ENCODE measurements at regions not wholly inside any gene's neighbourhood (a gene's known extent, or its start where the extent isn't known, plus 50 kb on each side); places are given as distances from the start of the nearest gene placed in this dataset.

- Histone ChIP-seq H3K9me3 (no peaks in the 10 kb centered on the region), H3K4me3 (ENCODE audit: low read depth, low read length) (no peak overlapping the region), H3K4me1 (no peaks in the 10 kb centered on the region), H3K27me3 (replicated peaks; ENCODE audit: control insufficient read depth, insufficient read depth, low read length) (0 out of 2 replicates have a peak, but pooled peaks cover 2% of the 10 kb centered on the region), H3K36me3 (ENCODE audit: control insufficient read depth, insufficient read depth, low read length) (no peaks in the 10 kb centered on the region)
- TF ChIP-seq CTCF (IDR thresholded peaks at IDR 0.05; ENCODE audit: insufficient read depth in 1 of 2, low read depth in 1 of 2, low read length in 1 of 2, severe bottlenecking in 1 of 2, unreplicated experiment in 1 of 2), result no peak
- BruUV-seq (replicated peaks), result no TSS peak
- no peaks in the 10 kb centered on the region for H3K4me1 Mint-ChIP-seq (ENCODE audit: low read depth, unreplicated experiment)
- no peaks in the 10 kb centered on the region for H3K36me3 Mint-ChIP-seq (ENCODE audit: insufficient read depth, unreplicated experiment)
- no peak overlapping the region for H3K4me3 Mint-ChIP-seq (ENCODE audit: unreplicated experiment)
- no peak overlapping the region for H3K27ac Mint-ChIP-seq (ENCODE audit: unreplicated experiment)
- intact Hi-C loops (cut with micrococcal nuclease; ENCODE audit: unreplicated experiment), result no loop called here
- peaks cover 12% of the 10 kb centered on the region for H3K27me3 Mint-ChIP-seq (ENCODE audit: insufficient read depth, unreplicated experiment)
- POLR2A ChIA-PET, result no interaction called here
- H3K9me3 Mint-ChIP-seq (ENCODE audit: unreplicated experiment), result no peaks in the 10 kb centered on the region
- no peak for DNase-seq
- CTCF ChIA-PET, result no interaction called here
Measured at GRCh38 chr2:120817136-120817955, 81.7 kb downstream of the GLI2 start.

- peaks cover 10% of the 10 kb centered on the region for H3K27me3 Mint-ChIP-seq (ENCODE audit: insufficient read depth, unreplicated experiment)
- no peak for TF ChIP-seq CTCF (IDR thresholded peaks at IDR 0.05; ENCODE audit: insufficient read depth in 1 of 2, low read depth in 1 of 2, low read length in 1 of 2, severe bottlenecking in 1 of 2, unreplicated experiment in 1 of 2)
- Histone ChIP-seq H3K4me3 (ENCODE audit: low read depth, low read length) (no peak overlapping the region), H3K9me3 (no peaks in the 10 kb centered on the region), H3K27me3 (replicated peaks; ENCODE audit: control insufficient read depth, insufficient read depth, low read length) (0 out of 2 replicates have a peak, but pooled peaks cover 2% of the 10 kb centered on the region), H3K4me1 (no peaks in the 10 kb centered on the region), H3K36me3 (ENCODE audit: control insufficient read depth, insufficient read depth, low read length) (no peaks in the 10 kb centered on the region)
- no peaks in the 10 kb centered on the region for H3K4me1 Mint-ChIP-seq (ENCODE audit: low read depth, unreplicated experiment)
- no peaks in the 10 kb centered on the region for H3K36me3 Mint-ChIP-seq (ENCODE audit: insufficient read depth, unreplicated experiment)
- ChIA-PET CTCF (no interaction called here), POLR2A (no interaction called here)
- no peaks in the 10 kb centered on the region for H3K9me3 Mint-ChIP-seq (ENCODE audit: unreplicated experiment)
- no peak overlapping the region for H3K27ac Mint-ChIP-seq (ENCODE audit: unreplicated experiment)
- DNase-seq, result no peak
- no TSS peak for BruUV-seq (replicated peaks)
- H3K4me3 Mint-ChIP-seq (ENCODE audit: unreplicated experiment), result no peak overlapping the region
- intact Hi-C loops (cut with micrococcal nuclease; ENCODE audit: unreplicated experiment), result no loop called here
Measured at GRCh38 chr2:120817956-120818325, 82.3 kb downstream of the GLI2 start.

- ChIA-PET POLR2A (no interaction called here), CTCF (no interaction called here)
- Mint-ChIP-seq H3K4me3 (ENCODE audit: unreplicated experiment) (no peak overlapping the region), H3K27me3 (ENCODE audit: insufficient read depth, unreplicated experiment) (peaks cover 7% of the 10 kb centered on the region), H3K4me1 (ENCODE audit: low read depth, unreplicated experiment) (no peaks in the 10 kb centered on the region), H3K36me3 (ENCODE audit: insufficient read depth, unreplicated experiment) (no peaks in the 10 kb centered on the region), H3K27ac (ENCODE audit: unreplicated experiment) (no peak overlapping the region), H3K9me3 (ENCODE audit: unreplicated experiment) (no peaks in the 10 kb centered on the region)
- Histone ChIP-seq H3K36me3 (ENCODE audit: control insufficient read depth, insufficient read depth, low read length) (no peaks in the 10 kb centered on the region), H3K9me3 (no peaks in the 10 kb centered on the region), H3K27me3 (replicated peaks; ENCODE audit: control insufficient read depth, insufficient read depth, low read length) (0 out of 2 replicates have a peak, but pooled peaks cover 2% of the 10 kb centered on the region), H3K4me3 (ENCODE audit: low read depth, low read length) (no peak overlapping the region), H3K4me1 (no peaks in the 10 kb centered on the region)
- intact Hi-C loops (cut with micrococcal nuclease; ENCODE audit: unreplicated experiment), result no loop called here
- no peak for TF ChIP-seq CTCF (IDR thresholded peaks at IDR 0.05; ENCODE audit: insufficient read depth in 1 of 2, low read depth in 1 of 2, low read length in 1 of 2, severe bottlenecking in 1 of 2, unreplicated experiment in 1 of 2)
- DNase-seq, result no peak
- no TSS peak for BruUV-seq (replicated peaks)
Measured at GRCh38 chr2:120818441-120818920, 82.8 kb downstream of the GLI2 start.

All from Caco-2 (cell line).